Stimulated activated CD4-positive, alpha-beta T cell treated with anti-CD3 and anti-CD28 coated beads, TNF-alpha, amount 100 ng/mL, for 4 hours (primary cell): ENCODE measurements at regions not wholly inside any gene's neighbourhood (a gene's known extent, or its start where the extent isn't known, plus 50 kb on each side); places are given as distances from the start of the nearest gene placed in this dataset.

Experiments used
- DNase-seq, 3 experiments: peaks; one replicate each; pipeline ENCODE4 v3.0.0-alpha.2; 2020; ENCODE audit warnings: low read depth in 3 of 3

GRCh38 chr4:123497340-123497739 is 100.7 kb downstream of the SPRY1 start:
- DNase-seq = no peak

- no peak for DNase-seq
Observed at GRCh38 chr4:123501733-123502132, 105.1 kb downstream of the SPRY1 start.

GRCh38 chr4:123503698-123504363 is 107.2 kb downstream of the SPRY1 start:
- no peak for DNase-seq

GRCh38 chr4:123505095-123506010 is 108.8 kb downstream of the SPRY1 start:
- DNase-seq = no peak

GRCh38 chr4:123506011-123506695 is 109.6 kb downstream of the SPRY1 start:
- no peak for DNase-seq

GRCh38 chr4:123507376-123507775 is 110.8 kb downstream of the SPRY1 start:
- DNase-seq = no peak

GRCh38 chr4:123510221-123510620 is 113.6 kb downstream of the SPRY1 start:
- DNase-seq = no peak

GRCh38 chr4:123510659-123511058 is 114.1 kb downstream of the SPRY1 start:
- DNase-seq = no peak

GRCh38 chr4:123516576-123516975 is 120.0 kb downstream of the SPRY1 start:
- DNase-seq = no peak

- DNase-seq = no peak
Observed at GRCh38 chr4:123517176-123517575, 120.6 kb downstream of the SPRY1 start.

GRCh38 chr4:123517971-123518370 is 121.4 kb downstream of the SPRY1 start:
- DNase-seq = no peak

- no peak for DNase-seq
Observed at GRCh38 chr4:123520325-123520724, 123.7 kb downstream of the SPRY1 start.

GRCh38 chr4:123522081-123522480 is 125.5 kb downstream of the SPRY1 start:
- DNase-seq = no peak

- no peak for DNase-seq
Observed at GRCh38 chr4:123522646-123523045, 126.1 kb downstream of the SPRY1 start.

GRCh38 chr4:123524958-123525628 is 128.5 kb downstream of the SPRY1 start:
- no peak for DNase-seq

GRCh38 chr4:123526511-123526910 is 129.9 kb downstream of the SPRY1 start:
- no peak for DNase-seq

GRCh38 chr4:123528501-123529277 is 132.1 kb downstream of the SPRY1 start:
- no peak for DNase-seq

GRCh38 chr4:123529278-123529568 is 132.6 kb downstream of the SPRY1 start:
- no peak for DNase-seq

- no peak for DNase-seq
Observed at GRCh38 chr4:123530357-123530756, 133.8 kb downstream of the SPRY1 start.

- no peak for DNase-seq
Observed at GRCh38 chr4:123535037-123535748, 138.6 kb downstream of the SPRY1 start.

- no peak for DNase-seq
Observed at GRCh38 chr4:123536225-123536624, 139.6 kb downstream of the SPRY1 start.
